DND-41 (cell line): ENCODE measurements at regions not wholly inside any gene's neighbourhood (a gene's known extent, or its start where the extent isn't known, plus 50 kb on each side); places are given as distances from the start of the nearest gene placed in this dataset.

Experiments
- EZH2 ChIP-seq: IDR thresholded peaks from 3 replicates; pipeline ENCODE4 v1.6.1; 2012; ENCODE audit warnings: borderline replicate concordance, low read depth, mild to moderate bottlenecking, moderate library complexity, low read length, inconsistent platforms; ENCODE audit not compliant: severe bottlenecking
- TF ChIP-seq, protein P1 (sequence below): IDR thresholded peaks from 2 replicates; pipeline ENCODE4 v1.5.1; 2012; ENCODE audit warnings: borderline replicate concordance, low read length, moderate library complexity, mild to moderate bottlenecking; ENCODE audit not compliant: poor library complexity, severe bottlenecking; ENCODE audit errors: extremely low read depth

GRCh38 chr2:156112323-156112722, 220.2 kb downstream of the NR4A2 start:
- TF ChIP-seq EZH2, result no peak
- TF ChIP-seq, protein P1, sequence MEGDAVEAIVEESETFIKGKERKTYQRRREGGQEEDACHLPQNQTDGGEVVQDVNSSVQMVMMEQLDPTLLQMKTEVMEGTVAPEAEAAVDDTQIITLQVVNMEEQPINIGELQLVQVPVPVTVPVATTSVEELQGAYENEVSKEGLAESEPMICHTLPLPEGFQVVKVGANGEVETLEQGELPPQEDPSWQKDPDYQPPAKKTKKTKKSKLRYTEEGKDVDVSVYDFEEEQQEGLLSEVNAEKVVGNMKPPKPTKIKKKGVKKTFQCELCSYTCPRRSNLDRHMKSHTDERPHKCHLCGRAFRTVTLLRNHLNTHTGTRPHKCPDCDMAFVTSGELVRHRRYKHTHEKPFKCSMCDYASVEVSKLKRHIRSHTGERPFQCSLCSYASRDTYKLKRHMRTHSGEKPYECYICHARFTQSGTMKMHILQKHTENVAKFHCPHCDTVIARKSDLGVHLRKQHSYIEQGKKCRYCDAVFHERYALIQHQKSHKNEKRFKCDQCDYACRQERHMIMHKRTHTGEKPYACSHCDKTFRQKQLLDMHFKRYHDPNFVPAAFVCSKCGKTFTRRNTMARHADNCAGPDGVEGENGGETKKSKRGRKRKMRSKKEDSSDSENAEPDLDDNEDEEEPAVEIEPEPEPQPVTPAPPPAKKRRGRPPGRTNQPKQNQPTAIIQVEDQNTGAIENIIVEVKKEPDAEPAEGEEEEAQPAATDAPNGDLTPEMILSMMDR, result no peak
